ENCODE measurements at regions not wholly inside any gene's neighbourhood (a gene's known extent, or its start where the extent isn't known, plus 50 kb on each side); places are given as distances from the start of the nearest gene placed in this dataset.

GRCh38 chr14:97930166-97930565, 1133.0 kb downstream of the VRK1 start:
- TF ChIP-seq YY1 (IDR thresholded peaks at IDR 0.05; ENCODE audit: insufficient read depth, insufficient read length) (no peak), ZNF274 (IDR thresholded peaks at IDR 0.05; ENCODE audit: low read depth, low read length) (no peak), SUZ12 (IDR thresholded peaks at IDR 0.05; ENCODE audit: extremely low read depth, insufficient read depth, insufficient read length) (no peak)
